HepG2 (cell line): ENCODE measurements at regions not wholly inside any gene's neighbourhood (a gene's known extent, or its start where the extent isn't known, plus 50 kb on each side); places are given as distances from the start of the nearest gene placed in this dataset.

Experiments
- ATAC-seq: fragments of 200-7000 bp; cut with Tn5 transposase; 3 replicates; pipeline ENCODE4 v1.9.1; 2020; ENCODE audit warnings: mild to moderate bottlenecking, moderate library complexity
- BruUV-seq: library from RNA; stranded (reverse); fragments of 400-500 nt; replicated peaks from 2 replicates; lab custom pipeline; 2021; lab: Mats Ljungman, UMichigan
- CTCF ChIA-PET: fragments of 300-600 bp; formaldehyde crosslinking; extraction: SDS; loops from one replicate; lab custom pipeline; 2021; ENCODE audit warnings: low total read pairs, inconsistent platforms, low intra/inter-chr PET ratio; lab: Yijun Ruan, JAX
- POLR2A ChIA-PET: fragments of 350-600 bp; sonication (Branson Sonifier 250); formaldehyde crosslinking; loops from one replicate; lab custom pipeline; 2020; ENCODE audit warnings: antibody characterized with exemption, inconsistent platforms; lab: Yijun Ruan, JAX
- DNase-seq: peaks from one replicate; pipeline ENCODE4 v3.0.0-alpha.2; 2015; ENCODE audit warnings: low spot score
- FAIRE-seq: peaks from 3 replicates; lab custom pipeline; 2011; peaks lifted over from hg19 to GRCh38; lab: Jason Lieb, UNC
- H2AFZ ChIP-seq: one replicate; pipeline ENCODE4 v1.6.1; 2011; ENCODE audit warnings: low read length, inconsistent platforms
- H3K27ac ChIP-seq: fragments of 300-600 bp; 3 replicates; pipeline ENCODE4 v1.8.0; 2011; ENCODE audit warnings: mixed run types, mild to moderate bottlenecking, mixed read lengths, low read length, inconsistent platforms; ENCODE audit not compliant: insufficient read depth; ENCODE audit errors: extremely low read length
- H3K27me3 ChIP-seq, 2 experiments: fragments of 200-600 bp in 1 of 2; 2 replicates in 1 of 2; 3 replicates in 1 of 2; pipeline versions ENCODE4 v1.6.0 to v1.8.0; 2011; ENCODE audit warnings: low read length in 2 of 2, mild to moderate bottlenecking in 2 of 2, moderate library complexity in 2 of 2, inconsistent platforms in 1 of 2; ENCODE audit not compliant: insufficient read depth in 2 of 2, control insufficient read depth in 1 of 2
- H3K36me3 ChIP-seq, 2 experiments: fragments of 200-600 bp in 1 of 2; replicated peaks in 1 of 2; 2 replicates in 1 of 2; 3 replicates in 1 of 2; pipeline versions ENCODE4 v1.5.1 to v1.8.0; 2011; ENCODE audit warnings: low read length in 2 of 2, inconsistent platforms in 1 of 2; ENCODE audit not compliant: insufficient read depth in 2 of 2, control insufficient read depth in 1 of 2
- H3K4me1 ChIP-seq: 2 replicates; pipeline ENCODE4 v1.5.1; 2012; ENCODE audit warnings: low read length, inconsistent platforms; ENCODE audit not compliant: insufficient read depth
- H3K4me2 ChIP-seq: 2 replicates; pipeline ENCODE4 v1.6.0; 2011; ENCODE audit warnings: low read depth, low read length, inconsistent platforms
- H3K4me3 ChIP-seq, 3 experiments: fragments of 200-600 bp in 1 of 3; sonication (generic), shearing (Covaris generic) in 1 of 3; replicated peaks in 1 of 3; 2 replicates each; pipeline ENCODE4 v1.5.1; 2011 to 2016; ENCODE audit warnings: low read length in 3 of 3, inconsistent platforms in 2 of 3, low read depth in 2 of 3, mild to moderate bottlenecking in 2 of 3, control low read depth in 1 of 3, mixed read lengths in 1 of 3; ENCODE audit not compliant: insufficient read depth in 1 of 3
- H3K79me2 ChIP-seq: one replicate; pipeline ENCODE4 v1.6.1; 2011; ENCODE audit warnings: low read length, inconsistent platforms; ENCODE audit not compliant: insufficient read depth
- H3K9ac ChIP-seq: 2 replicates; pipeline ENCODE4 v1.6.0; 2011; ENCODE audit warnings: mild to moderate bottlenecking, low read depth, low read length, inconsistent platforms; ENCODE audit not compliant: insufficient read depth
- H3K9me3 ChIP-seq: 2 replicates; pipeline ENCODE4 v1.5.1; 2012; ENCODE audit warnings: mild to moderate bottlenecking, low read length
- H4K20me1 ChIP-seq: 2 replicates; pipeline ENCODE4 v1.6.0; 2011; ENCODE audit warnings: inconsistent platforms, mild to moderate bottlenecking, low read length, moderate library complexity; ENCODE audit not compliant: insufficient read depth
- DMAP1 ChIP-seq: IDR thresholded peaks from 2 replicates; pipeline ENCODE4 v1.6.1; 2016
- SOX13 ChIP-seq, 3 experiments: fragments of 450-650 bp in 1 of 3; sonication (generic) in 1 of 3; formaldehyde crosslinking in 1 of 3; IDR thresholded peaks in 2 of 3; conservative IDR thresholded peaks in 1 of 3; 2 replicates each; pipeline versions ENCODE4 v1.5.0 to v1.6.1; 2016 to 2020; ENCODE audit warnings: antibody characterized with exemption in 1 of 3, mild to moderate bottlenecking in 1 of 3, missing compliant biosample characterization in 1 of 3, missing genetic modification reagents in 1 of 3, moderate library complexity in 1 of 3
- TBX2 ChIP-seq: sonication (generic); formaldehyde crosslinking; IDR thresholded peaks from 2 replicates; pipeline ENCODE4 v1.5.0; 2020; ENCODE audit warnings: missing genetic modification reagents, mild to moderate bottlenecking, borderline replicate concordance
- TOPORS ChIP-seq: sonication (generic); formaldehyde crosslinking; IDR thresholded peaks from 2 replicates; pipeline ENCODE4 v1.8.0; 2023; ENCODE audit warnings: mild to moderate bottlenecking, missing genetic modification reagents
- ZMAT3 ChIP-seq: sonication (generic); formaldehyde crosslinking; conservative IDR thresholded peaks from 2 replicates; pipeline ENCODE4 v1.7.0; 2021; ENCODE audit warnings: missing genetic modification reagents
- ZNF207 ChIP-seq: fragments of 450-650 bp; IDR thresholded peaks from 2 replicates; pipeline ENCODE4 v1.6.1; 2016; ENCODE audit warnings: antibody characterized with exemption, borderline replicate concordance
- ZNF292 ChIP-seq: sonication (generic); formaldehyde crosslinking; IDR thresholded peaks from 2 replicates; pipeline ENCODE4 v1.8.1; 2022; ENCODE audit warnings: mild to moderate bottlenecking, low read depth, missing genetic modification reagents, borderline replicate concordance
- ZNF512B ChIP-seq: sonication (generic); formaldehyde crosslinking; IDR thresholded peaks from 2 replicates; pipeline ENCODE4 v1.5.1; 2020; ENCODE audit warnings: missing genetic modification reagents, mild to moderate bottlenecking, borderline replicate concordance
- ZNF737 ChIP-seq: sonication (generic); formaldehyde crosslinking; IDR thresholded peaks from 2 replicates; pipeline ENCODE4 v1.5.0; 2020; ENCODE audit warnings: missing genetic modification reagents, mild to moderate bottlenecking, borderline replicate concordance
- ZNF816 ChIP-seq: sonication (generic); formaldehyde crosslinking; IDR thresholded peaks from 2 replicates; pipeline ENCODE4 v1.8.0; 2022; ENCODE audit warnings: missing genetic modification reagents, mild to moderate bottlenecking, borderline replicate concordance
- ZNF850 ChIP-seq: sonication (generic); formaldehyde crosslinking; conservative IDR thresholded peaks from 2 replicates; pipeline ENCODE4 v1.9.0; 2021; ENCODE audit warnings: mild to moderate bottlenecking, missing genetic modification reagents
- WGBS: methylation state at CpG from one replicate; pipeline ENCODE4 v1.1.6; 2017; ENCODE audit warnings: low lambda C conversion rate; 5-methylcytosine and 5-hydroxymethylcytosine counted together
- in situ Hi-C: cut with HindIII; loops from 2 replicates; pipeline ENCODE4 v1.10.0; 2017; ENCODE audit warnings: low pct_unique_long_range_greater_than_20kb; ENCODE audit not compliant: extremely low pct_ligation_motif_present
- intact Hi-C: fragments of 100-400 bp; cut with micrococcal nuclease; formaldehyde crosslinking; loops from one replicate; pipeline ENCODE4 v1.10.0; 2022; ENCODE audit not compliant: unreplicated experiment
- TF ChIP-seq, protein P1 (sequence below): sonication (generic); formaldehyde crosslinking; IDR thresholded peaks from 2 replicates; pipeline ENCODE4 v1.4.0; 2020; ENCODE audit warnings: missing genetic modification reagents
- TF ChIP-seq, protein P2 (sequence below): sonication (generic); formaldehyde crosslinking; conservative IDR thresholded peaks from 2 replicates; pipeline ENCODE4 v1.4.0; 2020; ENCODE audit warnings: missing genetic modification reagents

GRCh38 chr6:168848797-168849196 lies 404.8 kb downstream of the THBS2 start:
- POLR2A ChIA-PET: no interaction called here
- Histone ChIP-seq H4K20me1 (no peaks in the 10 kb centered on the region), H3K27ac (no peak overlapping the region), H3K9ac (no peak overlapping the region), H2AFZ (no peak overlapping the region), H3K79me2 (no peaks in the 10 kb centered on the region), H3K27me3 (peaks cover 0 to 45% of the 10 kb centered on the region in 2 experiments), H3K9me3 (no peaks in the 10 kb centered on the region), H3K4me2 (no peak overlapping the region), H3K4me3 (no peak overlapping the region), H3K4me1 (peaks cover 11% of the 10 kb centered on the region; the same call in 1 of the 2 replicates), H3K36me3 (no peaks in the 10 kb centered on the region)
- no peak for ATAC-seq
- intact Hi-C loops (no loop called here), in situ Hi-C loops (no loop called here)
- DNase-seq: no peak
- TF ChIP-seq ZNF292 (CRISPR knock-in tag): no peak
- TF ChIP-seq, protein P1, sequence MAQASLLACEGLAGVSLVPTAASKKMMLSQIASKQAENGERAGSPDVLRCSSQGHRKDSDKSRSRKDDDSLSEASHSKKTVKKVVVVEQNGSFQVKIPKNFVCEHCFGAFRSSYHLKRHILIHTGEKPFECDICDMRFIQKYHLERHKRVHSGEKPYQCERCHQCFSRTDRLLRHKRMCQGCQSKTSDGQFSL: no peak
- TF ChIP-seq ZNF512B (CRISPR knock-in tag): no peak
- BruUV-seq: no TSS peak
- 14% methylated on average over 6 of the region's 6 CpGs for WGBS
- no peak for FAIRE-seq
- CTCF ChIA-PET: no interaction called here

DNA sequence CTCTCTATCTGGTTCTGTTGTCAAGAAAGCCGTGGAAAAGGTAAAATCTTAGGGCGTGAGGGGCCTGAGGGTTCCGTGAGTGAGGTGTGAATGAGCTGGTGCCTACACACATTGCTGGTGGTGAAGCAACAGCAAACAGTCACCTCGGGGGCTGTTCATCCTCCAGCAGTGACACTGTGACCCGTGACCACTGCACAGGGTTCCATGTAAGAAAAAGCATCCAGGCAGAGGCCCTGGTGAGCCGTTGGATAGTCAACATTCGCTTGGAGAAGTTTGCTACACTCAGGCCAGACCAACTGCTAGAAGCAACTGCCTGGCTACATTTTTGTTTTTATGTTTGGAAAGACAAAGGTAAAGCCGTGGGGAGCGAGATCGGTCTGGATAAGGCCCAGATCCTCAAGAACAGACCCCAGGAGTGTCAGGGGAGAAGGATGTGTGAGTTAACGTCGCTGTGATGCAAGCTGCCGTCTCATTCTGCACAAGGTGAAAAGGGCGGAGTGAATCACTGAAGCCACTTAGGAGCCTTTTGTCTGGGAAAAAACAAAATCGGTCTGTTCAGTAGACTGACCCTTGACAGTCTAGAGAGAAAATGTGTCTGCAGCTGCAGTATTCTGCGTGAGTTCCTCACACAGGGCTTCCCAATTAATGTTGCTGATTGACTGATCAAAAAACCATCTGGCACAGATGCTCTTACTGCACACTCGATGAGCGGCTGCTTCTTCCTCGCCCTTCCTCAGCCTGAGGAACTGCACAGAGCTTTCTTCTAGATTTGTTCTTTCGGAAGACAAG lies 404.0 kb downstream of the SMOC2 start:
- 26% methylated on average over 20 of the region's 20 CpGs for WGBS
- TF ChIP-seq ZNF816 (CRISPR knock-in tag) (no peak), ZNF850 (no peak), ZMAT3 (no peak), DMAP1 (CRISPR knock-in tag) (no peak), TBX2 (CRISPR knock-in tag) (no peak), ZNF207 (no peak), ZNF737 (CRISPR knock-in tag) (no peak), SOX13 (IDR thresholded peaks at IDR 0.05) (no peak), SOX13 (CRISPR knock-in tag; conservative IDR thresholded peaks at IDR 0.05 in 1 of 2, IDR thresholded peaks at IDR 0.05 in 1 of 2) (no peak), TOPORS (CRISPR knock-in tag) (no peak)
- TF ChIP-seq, protein P2, sequence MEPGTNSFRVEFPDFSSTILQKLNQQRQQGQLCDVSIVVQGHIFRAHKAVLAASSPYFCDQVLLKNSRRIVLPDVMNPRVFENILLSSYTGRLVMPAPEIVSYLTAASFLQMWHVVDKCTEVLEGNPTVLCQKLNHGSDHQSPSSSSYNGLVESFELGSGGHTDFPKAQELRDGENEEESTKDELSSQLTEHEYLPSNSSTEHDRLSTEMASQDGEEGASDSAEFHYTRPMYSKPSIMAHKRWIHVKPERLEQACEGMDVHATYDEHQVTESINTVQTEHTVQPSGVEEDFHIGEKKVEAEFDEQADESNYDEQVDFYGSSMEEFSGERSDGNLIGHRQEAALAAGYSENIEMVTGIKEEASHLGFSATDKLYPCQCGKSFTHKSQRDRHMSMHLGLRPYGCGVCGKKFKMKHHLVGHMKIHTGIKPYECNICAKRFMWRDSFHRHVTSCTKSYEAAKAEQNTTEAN (CRISPR knock-in tag): no peak

More for the DNA sequence above, 404.0 kb downstream of the SMOC2 start:
- BruUV-seq: no TSS peak
- ATAC-seq (no peak), DNase-seq (no peak), FAIRE-seq (no peak)
- Histone ChIP-seq H4K20me1 (no peaks in the 10 kb centered on the region), H3K27me3 (peaks cover 3 to 36% of the 10 kb centered on the region in 2 experiments), H3K36me3 (no peaks in the 10 kb centered on the region), H3K79me2 (no peaks in the 10 kb centered on the region), H2AFZ (no peak overlapping the region), H3K9me3 (no peaks in the 10 kb centered on the region), H3K4me1 (no peaks in the 10 kb centered on the region), H3K27ac (no peak overlapping the region), H3K4me2 (no peak overlapping the region), H3K4me3 (no peak overlapping the region), H3K9ac (no peak overlapping the region)
- ChIA-PET POLR2A (no interaction called here), CTCF (no interaction called here)
- in situ Hi-C loops: no loop called here
- intact Hi-C loops: no loop called here
